C4-2B (cell line): ENCODE measurements at regions not wholly inside any gene's neighbourhood (a gene's known extent, or its start where the extent isn't known, plus 50 kb on each side); places are given as distances from the start of the nearest gene placed in this dataset.

Experiments
- H3K27ac ChIP-seq: fragments of 450-650 bp; 2 replicates; pipeline ENCODE4 v1.5.1; 2017
- CTCF ChIP-seq: fragments of 450-650 bp; conservative IDR thresholded peaks from 2 replicates; pipeline ENCODE4 v1.5.1; 2017; ENCODE audit warnings: mild to moderate bottlenecking
- ZFX ChIP-seq: fragments of 450-650 bp; IDR thresholded peaks from 2 replicates; pipeline ENCODE4 v1.6.1; 2017

GRCh38 chr7:109091042-109091441 is 521.4 kb downstream of the DNAJB9 start:
- TF ChIP-seq ZFX (no peak), CTCF (no peak)
- no peak overlapping the region for H3K27ac ChIP-seq

- no peak for TF ChIP-seq ZFX
- TF ChIP-seq CTCF: peak; percentile 64
- no peak overlapping the region for H3K27ac ChIP-seq
Observed at GRCh38 chr7:109092268-109092667, 522.6 kb downstream of the DNAJB9 start.

GRCh38 chr7:109101332-109101731 is 531.7 kb downstream of the DNAJB9 start:
- no peak overlapping the region for H3K27ac ChIP-seq
- no peak for TF ChIP-seq ZFX
- no peak for TF ChIP-seq CTCF

GRCh38 chr7:109109558-109109957 is 539.9 kb downstream of the DNAJB9 start:
- TF ChIP-seq CTCF: no peak
- no peak for TF ChIP-seq ZFX
- H3K27ac ChIP-seq: no peak overlapping the region

GRCh38 chr7:109111086-109111485 is 541.4 kb downstream of the DNAJB9 start:
- no peak overlapping the region for H3K27ac ChIP-seq

GRCh38 chr7:109121599-109122300 is 552.1 kb downstream of the DNAJB9 start:
- TF ChIP-seq ZFX (no peak), CTCF (no peak)
- H3K27ac ChIP-seq: no peak overlapping the region

More at GRCh38 chr7:109111086-109111485, 541.4 kb downstream of the DNAJB9 start:
- TF ChIP-seq CTCF (no peak), ZFX (no peak)

GRCh38 chr7:109125001-109125400 is 555.3 kb downstream of the DNAJB9 start:
- H3K27ac ChIP-seq: no peak overlapping the region
- TF ChIP-seq ZFX (no peak), CTCF (no peak)
